ENCODE measurements at regions not wholly inside any gene's neighbourhood (a gene's known extent, or its start where the extent isn't known, plus 50 kb on each side); places are given as distances from the start of the nearest gene placed in this dataset.

DNA sequence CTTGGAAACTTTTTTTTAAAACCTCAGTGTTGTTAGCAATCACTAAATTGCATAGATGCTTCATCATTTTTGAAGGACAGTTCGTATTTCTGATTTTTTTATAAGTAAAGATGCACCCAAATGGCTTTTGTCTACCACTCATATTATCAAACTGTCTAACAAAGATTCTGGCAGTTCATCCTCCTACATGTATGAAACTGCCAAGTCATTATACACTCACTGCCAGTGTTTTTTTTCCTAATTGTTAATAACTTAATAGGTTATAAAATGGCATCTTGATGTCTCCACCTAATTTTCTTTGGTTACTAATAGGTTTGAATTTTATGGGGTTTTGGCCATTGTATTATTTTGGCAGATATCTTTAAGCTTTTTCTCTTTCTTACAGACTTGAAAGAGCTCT is 77.0 kb downstream of the HTR5A start:
- CTCF ChIA-PET: no interaction called here
- Histone ChIP-seq H3K9me1 (replicated peaks; ENCODE audit: control insufficient read depth, extremely low read depth, insufficient read depth, low read length) (no peaks in the 10 kb centered on the region), H4K20me1 (replicated peaks; ENCODE audit: control insufficient read depth, extremely low read depth, insufficient read depth, low read length) (no peaks in the 10 kb centered on the region), H2AFZ (ENCODE audit: low read depth, low read length) (no peak overlapping the region), H3K27me3 (ENCODE audit: control insufficient read depth in 2 of 2, insufficient read depth in 2 of 2, low read length in 2 of 2) (no peaks in the 10 kb centered on the region), H3K4me2 (ENCODE audit: insufficient read depth, low read length) (no peak overlapping the region), H3K79me2 (ENCODE audit: control insufficient read depth, insufficient read depth, low read length) (no peaks in the 10 kb centered on the region), H3K27ac (ENCODE audit: insufficient read depth, low read depth, low read length) (no peak overlapping the region), H3K4me3 (replicated peaks in 1 of 3; ENCODE audit: insufficient read depth in 1 of 3, low read depth in 1 of 3, low read length in 3 of 3) (no peak overlapping the region), H3K9ac (replicated peaks; ENCODE audit: extremely low read depth, insufficient read depth, low read length) (no peak overlapping the region), H3K4me1 (ENCODE audit: control insufficient read depth, extremely low read depth, insufficient read depth, low read length) (no peaks in the 10 kb centered on the region), H3K9me3 (replicated peaks; ENCODE audit: control insufficient read depth, insufficient read depth, low read length) (no peaks in the 10 kb centered on the region), H3K36me3 (ENCODE audit: control insufficient read depth in 2 of 2, extremely low read depth in 1 of 2, insufficient read depth in 2 of 2, low read length in 2 of 2) (no peaks in the 10 kb centered on the region)
- dilution Hi-C loops (cut with MboI; ENCODE audit: extremely low pct_ligation_motif_present, low sequenced_read_pairs) (no loop called here), intact Hi-C loops (cut with micrococcal nuclease) (no loop called here)
- DNase-seq (ENCODE audit: low read depth, low spot score) (no peak), FAIRE-seq (no peak)
- TF ChIP-seq MYC (IDR thresholded peaks at IDR 0.05; ENCODE audit: low read depth, low read length): no peak
- TF ChIP-seq, protein P1, sequence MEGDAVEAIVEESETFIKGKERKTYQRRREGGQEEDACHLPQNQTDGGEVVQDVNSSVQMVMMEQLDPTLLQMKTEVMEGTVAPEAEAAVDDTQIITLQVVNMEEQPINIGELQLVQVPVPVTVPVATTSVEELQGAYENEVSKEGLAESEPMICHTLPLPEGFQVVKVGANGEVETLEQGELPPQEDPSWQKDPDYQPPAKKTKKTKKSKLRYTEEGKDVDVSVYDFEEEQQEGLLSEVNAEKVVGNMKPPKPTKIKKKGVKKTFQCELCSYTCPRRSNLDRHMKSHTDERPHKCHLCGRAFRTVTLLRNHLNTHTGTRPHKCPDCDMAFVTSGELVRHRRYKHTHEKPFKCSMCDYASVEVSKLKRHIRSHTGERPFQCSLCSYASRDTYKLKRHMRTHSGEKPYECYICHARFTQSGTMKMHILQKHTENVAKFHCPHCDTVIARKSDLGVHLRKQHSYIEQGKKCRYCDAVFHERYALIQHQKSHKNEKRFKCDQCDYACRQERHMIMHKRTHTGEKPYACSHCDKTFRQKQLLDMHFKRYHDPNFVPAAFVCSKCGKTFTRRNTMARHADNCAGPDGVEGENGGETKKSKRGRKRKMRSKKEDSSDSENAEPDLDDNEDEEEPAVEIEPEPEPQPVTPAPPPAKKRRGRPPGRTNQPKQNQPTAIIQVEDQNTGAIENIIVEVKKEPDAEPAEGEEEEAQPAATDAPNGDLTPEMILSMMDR (IDR thresholded peaks at IDR 0.05; ENCODE audit: extremely low read depth in 1 of 2, insufficient read depth in 1 of 2, low read depth in 1 of 2, low read length in 2 of 2): no peak
- TF ChIP-seq, protein P2, sequence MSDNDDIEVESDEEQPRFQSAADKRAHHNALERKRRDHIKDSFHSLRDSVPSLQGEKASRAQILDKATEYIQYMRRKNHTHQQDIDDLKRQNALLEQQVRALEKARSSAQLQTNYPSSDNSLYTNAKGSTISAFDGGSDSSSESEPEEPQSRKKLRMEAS (IDR thresholded peaks at IDR 0.05; ENCODE audit: insufficient read depth, insufficient read length): no peak
- POLR2A ChIA-PET: no interaction called here
- BruUV-seq (replicated peaks): no TSS peak

DNA sequence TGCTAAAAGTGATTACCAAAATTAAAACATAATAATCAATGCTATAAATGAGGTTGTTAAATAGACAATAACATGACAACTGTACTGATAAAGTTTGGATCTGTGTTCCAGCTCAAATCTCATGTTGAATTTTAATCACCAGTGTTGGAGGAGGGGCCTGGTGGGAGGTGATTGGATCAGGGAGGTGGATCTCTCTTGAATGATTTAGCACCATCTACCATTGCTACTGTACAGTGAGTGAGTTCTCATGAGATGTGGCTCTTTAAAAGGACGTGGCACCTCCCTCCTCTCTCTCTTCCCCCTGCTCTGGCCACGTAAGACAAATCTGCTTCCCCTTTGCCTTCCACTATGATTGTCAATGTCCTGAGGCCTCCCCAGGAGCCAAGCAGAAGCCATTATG is 77.5 kb downstream of the HTR5A start:
- intact Hi-C loops (cut with micrococcal nuclease): no loop called here

More for the DNA sequence above, 77.5 kb downstream of the HTR5A start:
- Histone ChIP-seq H3K79me2 (ENCODE audit: control insufficient read depth, insufficient read depth, low read length) (no peaks in the 10 kb centered on the region), H4K20me1 (replicated peaks; ENCODE audit: control insufficient read depth, extremely low read depth, insufficient read depth, low read length) (no peaks in the 10 kb centered on the region), H3K36me3 (ENCODE audit: control insufficient read depth in 2 of 2, extremely low read depth in 1 of 2, insufficient read depth in 2 of 2, low read length in 2 of 2) (no peaks in the 10 kb centered on the region), H3K9me3 (replicated peaks; ENCODE audit: control insufficient read depth, insufficient read depth, low read length) (no peaks in the 10 kb centered on the region), H3K9me1 (replicated peaks; ENCODE audit: control insufficient read depth, extremely low read depth, insufficient read depth, low read length) (no peaks in the 10 kb centered on the region), H3K27me3 (ENCODE audit: control insufficient read depth in 2 of 2, insufficient read depth in 2 of 2, low read length in 2 of 2) (no peaks in the 10 kb centered on the region), H3K4me3 (replicated peaks in 1 of 3; ENCODE audit: insufficient read depth in 1 of 3, low read depth in 1 of 3, low read length in 3 of 3) (no peak overlapping the region), H2AFZ (ENCODE audit: low read depth, low read length) (no peak overlapping the region), H3K4me2 (ENCODE audit: insufficient read depth, low read length) (no peak overlapping the region), H3K9ac (replicated peaks; ENCODE audit: extremely low read depth, insufficient read depth, low read length) (no peak overlapping the region), H3K27ac (ENCODE audit: insufficient read depth, low read depth, low read length) (no peak overlapping the region), H3K4me1 (ENCODE audit: control insufficient read depth, extremely low read depth, insufficient read depth, low read length) (no peaks in the 10 kb centered on the region)
- no peak for FAIRE-seq
- ChIA-PET CTCF (no interaction called here), POLR2A (no interaction called here)
- no TSS peak for BruUV-seq (replicated peaks)
- DNase-seq (ENCODE audit: low read depth, low spot score): no peak
- TF ChIP-seq MYC (IDR thresholded peaks at IDR 0.05; ENCODE audit: low read depth, low read length) (no peak), JUN (IDR thresholded peaks at IDR 0.05; ENCODE audit: borderline replicate concordance, insufficient read depth, insufficient read length, low read depth) (no peak), POLR2AphosphoS5 (IDR thresholded peaks at IDR 0.05; ENCODE audit: insufficient read depth, low read depth, low read length) (no peak), GATA2 (IDR thresholded peaks at IDR 0.05; ENCODE audit: insufficient read depth, insufficient read length, low read depth, low read length) (no peak), POLR2A (IDR thresholded peaks at IDR 0.05; ENCODE audit: low read depth, low read length) (no peak), EZH2 (IDR thresholded peaks at IDR 0.05; ENCODE audit: borderline replicate concordance, low read depth, low read length, severe bottlenecking) (no peak), FOS (IDR thresholded peaks at IDR 0.05; ENCODE audit: borderline replicate concordance, insufficient read depth, low read length) (no peak)
- TF ChIP-seq, protein P1 (IDR thresholded peaks at IDR 0.05; ENCODE audit: extremely low read depth in 1 of 2, insufficient read depth in 1 of 2, low read depth in 1 of 2, low read length in 2 of 2): no peak
- TF ChIP-seq, protein P2 (IDR thresholded peaks at IDR 0.05; ENCODE audit: insufficient read depth, insufficient read length): no peak
- dilution Hi-C loops (cut with MboI; ENCODE audit: extremely low pct_ligation_motif_present, low sequenced_read_pairs): no loop called here
